Natural killer cell (primary cell): ENCODE measurements at regions not wholly inside any gene's neighbourhood (a gene's known extent, or its start where the extent isn't known, plus 50 kb on each side); places are given as distances from the start of the nearest gene placed in this dataset.

Experiments used
- ATAC-seq, 3 donors: fragments of 150-1000 bp in 2 of 3; fragments of 200-7000 bp in 1 of 3; cut with Tn5 transposase; 1 replicate in 1 of 3; 2 replicates in 2 of 3; pipeline ENCODE4 v1.10.0; 2021; ENCODE audit warnings: mild to moderate bottlenecking in 2 of 3, moderate library complexity in 2 of 3
- DNase-seq, 2 donors: peaks; one replicate each; pipeline versions ENCODE4 v3.0.0 to v3.0.0-alpha.2; 2013 to 2021; ENCODE audit warnings: mixed read lengths in 1 of 2
- H3K27ac ChIP-seq: one replicate; pipeline ENCODE4 v1.5.1; 2013; ENCODE audit warnings: mild to moderate bottlenecking, low read length
- H3K27me3 ChIP-seq: one replicate; pipeline ENCODE4 v1.6.1; 2013; ENCODE audit warnings: low read length; ENCODE audit not compliant: control insufficient read depth, insufficient read depth
- H3K36me3 ChIP-seq: one replicate; pipeline ENCODE4 v1.6.1; 2013; ENCODE audit warnings: low read length; ENCODE audit not compliant: control insufficient read depth, insufficient read depth
- H3K4me1 ChIP-seq: one replicate; pipeline ENCODE4 v1.6.1; 2013; ENCODE audit warnings: low read length; ENCODE audit not compliant: control insufficient read depth, insufficient read depth
- H3K4me3 ChIP-seq: one replicate; pipeline ENCODE4 v1.5.1; 2013; ENCODE audit warnings: low read length
- H3K9me3 ChIP-seq: one replicate; pipeline ENCODE4 v1.6.1; 2013; ENCODE audit warnings: low read length; ENCODE audit not compliant: control insufficient read depth, insufficient read depth
- H3K27ac Mint-ChIP-seq, 2 donors: one replicate each; pipeline ENCODE4 v1.8.0; 2022; ENCODE audit warnings: mild to moderate bottlenecking in 2 of 2, mixed read lengths in 2 of 2, moderate library complexity in 1 of 2
- H3K27me3 Mint-ChIP-seq, 2 donors: one replicate each; pipeline ENCODE4 v1.8.0; 2022; ENCODE audit warnings: low read depth in 2 of 2, mixed read lengths in 2 of 2
- H3K36me3 Mint-ChIP-seq: one replicate; pipeline ENCODE4 v1.8.0; 2022; ENCODE audit warnings: mixed read lengths
- H3K4me1 Mint-ChIP-seq, 2 donors: one replicate each; pipeline ENCODE4 v1.8.0; 2022; ENCODE audit warnings: mixed read lengths in 2 of 2
- H3K4me3 Mint-ChIP-seq: one replicate; pipeline ENCODE4 v1.8.0; 2022; ENCODE audit warnings: mild to moderate bottlenecking, moderate library complexity, mixed read lengths
- H3K9me3 Mint-ChIP-seq, 2 donors: one replicate each; pipeline ENCODE4 v1.8.0; 2022; ENCODE audit warnings: mixed read lengths in 2 of 2
- CTCF ChIP-seq: fragments of 200-600 bp; IDR thresholded peaks from one replicate; pipeline ENCODE4 v1.8.0; 2022; ENCODE audit warnings: antibody characterized with exemption
- WGBS: methylation state at CpG from one replicate; pipeline ENCODE4 v1.1.7; 2013; ENCODE audit warnings: missing lambda C conversion rate; ENCODE audit not compliant: insufficient coverage; 5-methylcytosine and 5-hydroxymethylcytosine counted together
- intact Hi-C: fragments of 100-400 bp; cut with micrococcal nuclease; formaldehyde crosslinking; loops from one replicate; pipeline ENCODE4 v1.14.2; 2022

- no peaks in the 10 kb centered on the region for H3K27me3 ChIP-seq
- H3K27me3 Mint-ChIP-seq, result no peaks in the 10 kb centered on the region
- no peak for TF ChIP-seq CTCF
- no peak overlapping the region for H3K27ac Mint-ChIP-seq
- no peaks in the 10 kb centered on the region for H3K36me3 Mint-ChIP-seq
- H3K4me3 Mint-ChIP-seq, result no peak overlapping the region
- no peaks in the 10 kb centered on the region for H3K36me3 ChIP-seq
- intact Hi-C loops, result no loop called here
- H3K9me3 ChIP-seq, result no peaks in the 10 kb centered on the region
- peaks cover 7 to 13% of the 10 kb centered on the region in 2 donors for H3K9me3 Mint-ChIP-seq
- H3K4me1 Mint-ChIP-seq, result no peaks in the 10 kb centered on the region
- DNase-seq (no peak), ATAC-seq (no peak)
- no peaks in the 10 kb centered on the region for H3K4me1 ChIP-seq
- no peak overlapping the region for H3K4me3 ChIP-seq
- H3K27ac ChIP-seq, result no peak overlapping the region
These were observed 403.3 kb downstream of the HGF start for GRCh38 chr7:81366546-81366945.

- 73% methylated on average over 2 of the region's 2 CpGs for WGBS
- no peak overlapping the region for H3K4me3 Mint-ChIP-seq
These were observed 408.0 kb downstream of the HGF start for GRCh38 chr7:81361769-81362312.

GRCh38 chr7:81355911-81356310 is 413.9 kb downstream of the HGF start:
- Histone ChIP-seq H3K36me3 (no peaks in the 10 kb centered on the region), H3K4me3 (no peak overlapping the region), H3K27me3 (no peaks in the 10 kb centered on the region), H3K4me1 (no peaks in the 10 kb centered on the region), H3K9me3 (peaks cover 11% of the 10 kb centered on the region), H3K27ac (no peak overlapping the region)
- Mint-ChIP-seq H3K4me1 (no peaks in the 10 kb centered on the region), H3K27ac (no peak overlapping the region), H3K9me3 (peaks cover 7 to 8% of the 10 kb centered on the region in 2 donors), H3K36me3 (no peaks in the 10 kb centered on the region), H3K27me3 (no peaks in the 10 kb centered on the region), H3K4me3 (no peak overlapping the region)
- no peak for DNase-seq
- WGBS, result no CpG with 5 or more reads among the region's 2 CpGs
- no peak for TF ChIP-seq CTCF
- ATAC-seq, result no peak
- intact Hi-C loops, result no loop called here

More at GRCh38 chr7:81361769-81362312, 408.0 kb downstream of the HGF start:
- ATAC-seq (no peak), DNase-seq (no peak)
- Histone ChIP-seq H3K4me3 (no peak overlapping the region), H3K4me1 (no peaks in the 10 kb centered on the region), H3K9me3 (no peaks in the 10 kb centered on the region), H3K27me3 (no peaks in the 10 kb centered on the region), H3K36me3 (no peaks in the 10 kb centered on the region), H3K27ac (no peak overlapping the region)
- Mint-ChIP-seq H3K36me3 (no peaks in the 10 kb centered on the region), H3K27me3 (no peaks in the 10 kb centered on the region), H3K4me1 (no peaks in the 10 kb centered on the region), H3K27ac (no peak overlapping the region), H3K9me3 (peaks cover 14 to 15% of the 10 kb centered on the region in 2 donors)
- intact Hi-C loops, result no loop called here
- TF ChIP-seq CTCF, result no peak

GRCh38 chr7:81349044-81349443 is 420.8 kb downstream of the HGF start:
- Mint-ChIP-seq H3K27me3 (no peaks in the 10 kb centered on the region), H3K36me3 (no peaks in the 10 kb centered on the region), H3K27ac (no peak overlapping the region), H3K9me3 (peaks cover 5 to 13% of the 10 kb centered on the region in 2 donors), H3K4me3 (no peak overlapping the region), H3K4me1 (no peaks in the 10 kb centered on the region)
- no peaks in the 10 kb centered on the region for H3K27me3 ChIP-seq
- no peaks in the 10 kb centered on the region for H3K4me1 ChIP-seq
- no CpG with 5 or more reads among the region's 5 CpGs for WGBS
- ATAC-seq (no peak), DNase-seq (no peak)
- H3K4me3 ChIP-seq, result no peak overlapping the region
- no peaks in the 10 kb centered on the region for H3K36me3 ChIP-seq
- TF ChIP-seq CTCF, result no peak
- intact Hi-C loops, result no loop called here
- H3K27ac ChIP-seq, result no peak overlapping the region
- H3K9me3 ChIP-seq, result peaks cover 3% of the 10 kb centered on the region
